ENCODE measurements at regions not wholly inside any gene's neighbourhood (a gene's known extent, or its start where the extent isn't known, plus 50 kb on each side); places are given as distances from the start of the nearest gene placed in this dataset.
A peak's percentile ranks its signal among the peaks of the same experiment; 100 is the strongest.

GRCh38 chr16:7103056-7103455 lies 229.6 kb upstream of the RBFOX1 start:
- ATAC-seq (no peak), DNase-seq (ENCODE audit: low spot score) (no peak), FAIRE-seq (no peak)
- ChIA-PET POLR2A (no interaction called here), CTCF (ENCODE audit: low intra/inter-chr PET ratio, low total read pairs) (no interaction called here)
- H3K27me3 ChIP-seq (ENCODE audit: control insufficient read depth in 1 of 2, insufficient read depth in 2 of 2, low read length in 2 of 2), result no peaks in the 10 kb centered on the region
- TF ChIP-seq ZNF784 (CRISPR knock-in tag; IDR thresholded peaks at IDR 0.05; ENCODE audit: borderline replicate concordance), result no peak
- no peak for TF ChIP-seq ZNF101 (CRISPR knock-in tag; IDR thresholded peaks at IDR 0.05; ENCODE audit: borderline replicate concordance, low read depth)
- TF ChIP-seq ZNF83 (CRISPR knock-in tag; IDR thresholded peaks at IDR 0.05; ENCODE audit: borderline replicate concordance), result no peak
- TF ChIP-seq ZMYM3 (CRISPR knock-in tag; IDR thresholded peaks at IDR 0.05), result no peak
- TF ChIP-seq TCF7L2 (IDR thresholded peaks at IDR 0.05; ENCODE audit: low read depth, low read length), result no peak
- no peak for TF ChIP-seq ZNF234 (CRISPR knock-in tag; conservative IDR thresholded peaks at IDR 0.05)
- no peak for TF ChIP-seq ZNF737 (CRISPR knock-in tag; IDR thresholded peaks at IDR 0.05; ENCODE audit: borderline replicate concordance)
- no peak for TF ChIP-seq ZSCAN12 (CRISPR knock-in tag; IDR thresholded peaks at IDR 0.05)
- peak; percentile 78 for TF ChIP-seq CREB1 (IDR thresholded peaks at IDR 0.05)
- no peak for TF ChIP-seq CREB1 (CRISPR knock-in tag; IDR thresholded peaks at IDR 0.05)
- TF ChIP-seq MAX (IDR thresholded peaks at IDR 0.05), result no peak
- TF ChIP-seq ZZZ3 (CRISPR knock-in tag; IDR thresholded peaks at IDR 0.05; ENCODE audit: borderline replicate concordance), result no peak
- TF ChIP-seq ATF7 (IDR thresholded peaks at IDR 0.05), result peak; percentile 83
- TF ChIP-seq ATF7 (CRISPR knock-in tag; IDR thresholded peaks at IDR 0.05), result no peak
- no peak for TF ChIP-seq ZNF512B (CRISPR knock-in tag; IDR thresholded peaks at IDR 0.05; ENCODE audit: borderline replicate concordance)
- no peak overlapping the region for H3K4me3 ChIP-seq (replicated peaks in 1 of 3; ENCODE audit: insufficient read depth in 1 of 3, low read depth in 2 of 3, low read length in 3 of 3)
- no TSS peak for BruUV-seq (replicated peaks)
- no peak overlapping the region for H2AFZ ChIP-seq (ENCODE audit: low read length)
- no peaks in the 10 kb centered on the region for H3K36me3 ChIP-seq (replicated peaks in 1 of 2; ENCODE audit: control insufficient read depth in 1 of 2, insufficient read depth in 2 of 2, low read length in 2 of 2)
- H3K9ac ChIP-seq (ENCODE audit: insufficient read depth, low read depth, low read length), result no peak overlapping the region
- no peak overlapping the region for H3K4me2 ChIP-seq (ENCODE audit: low read depth, low read length)
- H4K20me1 ChIP-seq (ENCODE audit: insufficient read depth, low read length), result no peaks in the 10 kb centered on the region
- H3K9me3 ChIP-seq (ENCODE audit: low read length), result no peaks in the 10 kb centered on the region
- in situ Hi-C loops (cut with HindIII; ENCODE audit: extremely low pct_ligation_motif_present, low pct_unique_long_range_greater_than_20kb), result no loop called here
- H3K27ac ChIP-seq (ENCODE audit: extremely low read length, insufficient read depth, low read length), result no peak overlapping the region
- no peaks in the 10 kb centered on the region for H3K79me2 ChIP-seq (ENCODE audit: insufficient read depth, low read length)
- H3K4me1 ChIP-seq (ENCODE audit: insufficient read depth, low read length), result no peaks in the 10 kb centered on the region
- intact Hi-C loops (cut with micrococcal nuclease; ENCODE audit: unreplicated experiment), result no loop called here
- 3% methylated on average over 3 of the region's 3 CpGs for WGBS (ENCODE audit: low lambda C conversion rate)

Data from HepG2 (cell line).